ENCODE measurements at regions not wholly inside any gene's neighbourhood (a gene's known extent, or its start where the extent isn't known, plus 50 kb on each side); places are given as distances from the start of the nearest gene placed in this dataset.
"Not testable (repeated sequence)": the region's sequence is repeated elsewhere in the genome, so short reads cannot be mapped to it uniquely, and the experiment has no call there.

- no peak for DNase-seq (ENCODE audit: low read depth, low spot score)
These were observed 158.0 kb upstream of the ALG10B start for GRCh38 chr12:38158428-38159091.

- DNase-seq (ENCODE audit: low read depth, low spot score) = no peak
These were observed 157.5 kb upstream of the ALG10B start for GRCh38 chr12:38159092-38159551.

GRCh38 chr12:38159591-38160317 lies 156.8 kb upstream of the ALG10B start:
- no peak for DNase-seq (ENCODE audit: low read depth, low spot score)

- no peak for DNase-seq (ENCODE audit: low read depth, low spot score)
These were observed 156.1 kb upstream of the ALG10B start for GRCh38 chr12:38160318-38161122.

- DNase-seq (ENCODE audit: low read depth, low spot score) = no peak
These were observed 155.2 kb upstream of the ALG10B start for GRCh38 chr12:38161123-38162000.

GRCh38 chr12:38162013-38162412 lies 154.6 kb upstream of the ALG10B start:
- DNase-seq (ENCODE audit: low read depth, low spot score) = no peak

- no peak for DNase-seq (ENCODE audit: low read depth, low spot score)
These were observed 153.7 kb upstream of the ALG10B start for GRCh38 chr12:38162708-38163441.

GRCh38 chr12:38163442-38163801 lies 153.2 kb upstream of the ALG10B start:
- DNase-seq (ENCODE audit: low read depth, low spot score) = no peak

GRCh38 chr12:38166225-38166624 lies 150.3 kb upstream of the ALG10B start:
- no peak for DNase-seq (ENCODE audit: low read depth, low spot score)

- DNase-seq (ENCODE audit: low read depth, low spot score) = no peak
These were observed 141.0 kb upstream of the ALG10B start for GRCh38 chr12:38175538-38175937.

- DNase-seq (ENCODE audit: low read depth, low spot score) = not testable (repeated sequence)
These were observed 133.0 kb upstream of the ALG10B start for GRCh38 chr12:38183617-38184016.

- not testable (repeated sequence) for DNase-seq (ENCODE audit: low read depth, low spot score)
These were observed 119.3 kb upstream of the ALG10B start for GRCh38 chr12:38197286-38197685.

GRCh38 chr12:38201461-38202276 lies 114.9 kb upstream of the ALG10B start:
- DNase-seq (ENCODE audit: low read depth, low spot score) = no peak

- no peak for DNase-seq (ENCODE audit: low read depth, low spot score)
These were observed 111.7 kb upstream of the ALG10B start for GRCh38 chr12:38204831-38205230.

- no peak for DNase-seq (ENCODE audit: low read depth, low spot score)
These were observed 94.6 kb upstream of the ALG10B start for GRCh38 chr12:38222011-38222410.

- not testable (repeated sequence) for DNase-seq (ENCODE audit: low read depth, low spot score)
These were observed 78.2 kb upstream of the ALG10B start for GRCh38 chr12:38238328-38238727.

GRCh38 chr12:38253778-38254177 lies 62.8 kb upstream of the ALG10B start:
- DNase-seq (ENCODE audit: low read depth, low spot score) = no peak

- DNase-seq (ENCODE audit: low read depth, low spot score) = no peak
These were observed 58.2 kb upstream of the ALG10B start for GRCh38 chr12:38258411-38258810.
